Caco-2 (cell line): ENCODE measurements at regions not wholly inside any gene's neighbourhood (a gene's known extent, or its start where the extent isn't known, plus 50 kb on each side); places are given as distances from the start of the nearest gene placed in this dataset.

Experiments used
- BruUV-seq: library from RNA; stranded (reverse); fragments of 400-500 nt; replicated peaks from 2 replicates; lab custom pipeline; 2021; lab: Mats Ljungman, UMichigan
- CTCF ChIA-PET: fragments of 300-600 bp; sonication (Branson Sonifier 250); formaldehyde crosslinking; loops from one replicate; lab custom pipeline; 2022; ENCODE audit warnings: antibody characterized with exemption; lab: Charles Lee
- POLR2A ChIA-PET: fragments of 300-600 bp; sonication (Branson Sonifier 250); formaldehyde crosslinking; loops from one replicate; lab custom pipeline; 2022; ENCODE audit warnings: antibody characterized with exemption; lab: Charles Lee
- DNase-seq, 2 experiments: peaks; one replicate each; pipeline versions ENCODE4 v3.0.0 to v3.0.0-alpha.2; 2020 to 2022
- H3K27me3 ChIP-seq: replicated peaks from 2 replicates; pipeline ENCODE4 v1.6.0; 2011; ENCODE audit warnings: low read length; ENCODE audit not compliant: control insufficient read depth, insufficient read depth
- H3K36me3 ChIP-seq: 2 replicates; pipeline ENCODE4 v1.5.1; 2011; ENCODE audit warnings: low read length; ENCODE audit not compliant: control insufficient read depth, insufficient read depth
- H3K4me1 ChIP-seq: fragments of 250-450 bp; sonication (Bioruptor Pico); 2 replicates; pipeline ENCODE4 v1.5.1; 2020; ENCODE audit warnings: mild to moderate bottlenecking
- H3K4me3 ChIP-seq: 2 replicates; pipeline ENCODE4 v1.5.1; 2011; ENCODE audit warnings: low read depth, mild to moderate bottlenecking, control low read depth, low read length
- H3K9me3 ChIP-seq: fragments of 250-450 bp; sonication (Bioruptor Pico); 2 replicates; pipeline ENCODE4 v1.5.1; 2020; ENCODE audit warnings: mild to moderate bottlenecking, moderate library complexity
- H3K27ac Mint-ChIP-seq: one replicate; pipeline ENCODE4 v1.8.0; 2022; ENCODE audit warnings: mixed read lengths; ENCODE audit not compliant: unreplicated experiment
- H3K27me3 Mint-ChIP-seq: one replicate; pipeline ENCODE4 v1.8.0; 2022; ENCODE audit warnings: mixed read lengths; ENCODE audit not compliant: insufficient read depth, unreplicated experiment
- H3K36me3 Mint-ChIP-seq: one replicate; pipeline ENCODE4 v1.8.0; 2022; ENCODE audit warnings: mild to moderate bottlenecking, mixed read lengths; ENCODE audit not compliant: insufficient read depth, unreplicated experiment
- H3K4me1 Mint-ChIP-seq: one replicate; pipeline ENCODE4 v1.8.0; 2022; ENCODE audit warnings: low read depth, mixed read lengths; ENCODE audit not compliant: unreplicated experiment
- H3K4me3 Mint-ChIP-seq: one replicate; pipeline ENCODE4 v1.8.0; 2022; ENCODE audit warnings: mild to moderate bottlenecking, moderate library complexity, mixed read lengths; ENCODE audit not compliant: unreplicated experiment
- H3K9me3 Mint-ChIP-seq: one replicate; pipeline ENCODE4 v1.8.0; 2022; ENCODE audit warnings: mixed read lengths; ENCODE audit not compliant: unreplicated experiment
- CTCF ChIP-seq, 2 experiments: fragments of 200-600 bp in 1 of 2; IDR thresholded peaks; 1 replicate in 1 of 2; 2 replicates in 1 of 2; pipeline versions ENCODE4 v1.5.1 to v1.8.0; 2011 to 2022; ENCODE audit warnings: antibody characterized with exemption in 1 of 2, control low read depth in 1 of 2, inconsistent platforms in 1 of 2, low read depth in 1 of 2, low read length in 1 of 2, mild to moderate bottlenecking in 1 of 2, moderate library complexity in 1 of 2; ENCODE audit not compliant: insufficient read depth in 1 of 2, severe bottlenecking in 1 of 2, unreplicated experiment in 1 of 2
- intact Hi-C: fragments of 100-400 bp; cut with micrococcal nuclease; formaldehyde crosslinking; loops from one replicate; pipeline ENCODE4 v1.10.0; 2022; ENCODE audit not compliant: unreplicated experiment

- Histone ChIP-seq H3K4me3 (no peak overlapping the region), H3K27me3 (no peaks in the 10 kb centered on the region), H3K4me1 (peaks cover 6% of the 10 kb centered on the region; the same call in 1 of the 2 replicates), H3K36me3 (no peaks in the 10 kb centered on the region), H3K9me3 (no peaks in the 10 kb centered on the region)
- intact Hi-C loops, result no loop called here
- no peak for DNase-seq
- no TSS peak for BruUV-seq
- ChIA-PET POLR2A (no interaction called here), CTCF (no interaction called here)
- H3K4me3 Mint-ChIP-seq, result no peak overlapping the region
- no peak overlapping the region for H3K27ac Mint-ChIP-seq
- no peaks in the 10 kb centered on the region for H3K4me1 Mint-ChIP-seq
- no peak for TF ChIP-seq CTCF (IDR thresholded peaks at IDR 0.05; ENCODE audit: insufficient read depth in 1 of 2, low read depth in 1 of 2, low read length in 1 of 2, severe bottlenecking in 1 of 2, unreplicated experiment in 1 of 2)
- no peaks in the 10 kb centered on the region for H3K27me3 Mint-ChIP-seq
- H3K9me3 Mint-ChIP-seq, result no peaks in the 10 kb centered on the region
- no peaks in the 10 kb centered on the region for H3K36me3 Mint-ChIP-seq
These were observed 96.4 kb upstream of the MED14 start for GRCh38 chrX:40831750-40832149.

- H3K9me3 Mint-ChIP-seq, result no peaks in the 10 kb centered on the region
- Histone ChIP-seq H3K27me3 (no peaks in the 10 kb centered on the region), H3K4me1 (no peaks in the 10 kb centered on the region), H3K36me3 (no peaks in the 10 kb centered on the region), H3K4me3 (no peak overlapping the region), H3K9me3 (no peaks in the 10 kb centered on the region)
- CTCF ChIA-PET, result no interaction called here
- BruUV-seq, result no TSS peak
- no peaks in the 10 kb centered on the region for H3K27me3 Mint-ChIP-seq
- no peak overlapping the region for H3K4me3 Mint-ChIP-seq
- TF ChIP-seq CTCF (IDR thresholded peaks at IDR 0.05; ENCODE audit: insufficient read depth in 1 of 2, low read depth in 1 of 2, low read length in 1 of 2, severe bottlenecking in 1 of 2, unreplicated experiment in 1 of 2), result no peak
- no peaks in the 10 kb centered on the region for H3K36me3 Mint-ChIP-seq
- H3K27ac Mint-ChIP-seq, result no peak overlapping the region
- H3K4me1 Mint-ChIP-seq, result no peaks in the 10 kb centered on the region
- POLR2A ChIA-PET, result no interaction called here
- intact Hi-C loops, result no loop called here
- DNase-seq, result no peak
These were observed 97.4 kb upstream of the MED14 start for GRCh38 chrX:40832723-40833122.

- no peak for DNase-seq
- H3K4me3 Mint-ChIP-seq, result no peak overlapping the region
- Histone ChIP-seq H3K27me3 (no peaks in the 10 kb centered on the region), H3K4me1 (no peaks in the 10 kb centered on the region), H3K4me3 (no peak overlapping the region), H3K9me3 (no peaks in the 10 kb centered on the region), H3K36me3 (no peaks in the 10 kb centered on the region)
- CTCF ChIA-PET, result no interaction called here
- no peaks in the 10 kb centered on the region for H3K4me1 Mint-ChIP-seq
- H3K27me3 Mint-ChIP-seq, result no peaks in the 10 kb centered on the region
- POLR2A ChIA-PET, result no interaction called here
- H3K36me3 Mint-ChIP-seq, result no peaks in the 10 kb centered on the region
- no peak overlapping the region for H3K27ac Mint-ChIP-seq
- intact Hi-C loops, result no loop called here
- no TSS peak for BruUV-seq
- H3K9me3 Mint-ChIP-seq, result peaks cover 9% of the 10 kb centered on the region
- TF ChIP-seq CTCF (IDR thresholded peaks at IDR 0.05; ENCODE audit: insufficient read depth in 1 of 2, low read depth in 1 of 2, low read length in 1 of 2, severe bottlenecking in 1 of 2, unreplicated experiment in 1 of 2), result no peak
These were observed 98.9 kb upstream of the MED14 start for GRCh38 chrX:40834225-40834624.
